Keratinocyte (primary cell): ENCODE measurements at regions not wholly inside any gene's neighbourhood (a gene's known extent, or its start where the extent isn't known, plus 50 kb on each side); places are given as distances from the start of the nearest gene placed in this dataset.

Experiments
- CTCF ChIP-seq, 3 experiments: IDR thresholded peaks in 1 of 3; conservative IDR thresholded peaks in 1 of 3; optimal IDR thresholded peaks in 1 of 3; 2 replicates in 2 of 3; 3 replicates in 1 of 3; pipeline versions ENCODE3 to v1.5.1; 2011; ENCODE audit warnings: low read length in 3 of 3, mild to moderate bottlenecking in 3 of 3, moderate library complexity in 2 of 3, control low read depth in 1 of 3, inconsistent platforms in 1 of 3; ENCODE audit not compliant: insufficient read depth in 2 of 3; ENCODE audit errors: extremely low read depth in 1 of 3
- EZH2 ChIP-seq: IDR thresholded peaks from one replicate; pipeline ENCODE4 v1.6.1; 2012; ENCODE audit warnings: inconsistent platforms, mild to moderate bottlenecking, low read length, moderate library complexity

GRCh38 chr5:29614206-29614605 is 1579.3 kb upstream of the CDH6 start:
- TF ChIP-seq CTCF (optimal IDR thresholded peaks at IDR 0.05 in 1 of 3, IDR thresholded peaks at IDR 0.05 in 1 of 3, conservative IDR thresholded peaks at IDR 0.05 in 1 of 3; ENCODE audit: extremely low read depth in 1 of 3, insufficient read depth in 2 of 3, low read length in 3 of 3) = no peak
- TF ChIP-seq EZH2 = no peak
